CD1c-positive myeloid dendritic cell (primary cell): ENCODE measurements at regions not wholly inside any gene's neighbourhood (a gene's known extent, or its start where the extent isn't known, plus 50 kb on each side); places are given as distances from the start of the nearest gene placed in this dataset.
"Not testable (repeated sequence)": the region's sequence is repeated elsewhere in the genome, so short reads cannot be mapped to it uniquely, and the experiment has no call there.

Experiments
- DNase-seq: peaks from one replicate; pipeline ENCODE4 v3.0.0-alpha.2; 2016; ENCODE audit errors: extremely low spot score

DNA sequence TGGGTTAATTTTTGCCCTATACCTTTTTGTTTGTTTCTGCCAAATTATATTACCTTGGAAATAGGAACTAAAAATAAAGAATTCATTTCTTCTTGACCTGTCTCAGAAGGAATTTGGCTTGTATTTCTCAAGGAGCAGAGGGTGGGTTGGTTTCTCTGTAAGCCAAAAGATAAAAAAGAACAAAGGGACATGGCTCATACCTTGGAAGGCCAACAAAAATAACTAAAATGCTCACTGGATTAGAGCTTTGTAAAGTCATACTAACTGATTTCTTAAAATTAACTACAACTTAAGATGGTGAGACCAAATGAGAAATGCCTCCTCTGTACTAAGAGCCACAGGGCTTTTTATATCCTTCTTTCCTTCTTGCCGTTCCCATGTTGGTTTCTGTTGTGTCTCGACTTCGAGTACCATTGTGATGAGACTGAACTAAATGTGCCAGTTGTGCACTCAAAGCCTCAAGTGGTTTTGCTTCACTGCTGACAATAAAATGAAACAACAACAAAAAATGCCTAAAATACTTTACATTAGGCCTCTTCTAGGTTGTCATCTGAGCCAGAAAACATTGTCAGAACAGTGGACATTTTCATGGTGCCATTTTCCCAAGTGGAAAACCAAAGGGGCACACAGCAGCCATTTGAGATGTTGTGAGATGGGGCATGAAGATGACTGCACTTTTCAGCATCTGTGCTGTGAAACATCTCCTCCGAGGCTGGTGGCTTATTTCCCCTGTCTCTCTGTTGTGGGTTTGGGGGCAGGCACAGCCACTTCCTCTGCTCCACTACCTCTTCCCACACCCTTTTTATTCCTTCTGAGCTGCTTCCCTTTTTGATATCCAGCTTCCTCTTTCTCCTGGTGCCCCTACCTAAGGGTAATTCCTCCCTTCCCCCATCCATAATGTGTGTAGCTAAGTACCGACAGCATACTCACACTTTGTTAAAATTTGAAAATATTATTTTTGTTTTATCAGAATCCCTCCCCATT is 51.8 kb upstream of the AGR3 start:
- peak; percentile 87 for DNase-seq

DNA sequence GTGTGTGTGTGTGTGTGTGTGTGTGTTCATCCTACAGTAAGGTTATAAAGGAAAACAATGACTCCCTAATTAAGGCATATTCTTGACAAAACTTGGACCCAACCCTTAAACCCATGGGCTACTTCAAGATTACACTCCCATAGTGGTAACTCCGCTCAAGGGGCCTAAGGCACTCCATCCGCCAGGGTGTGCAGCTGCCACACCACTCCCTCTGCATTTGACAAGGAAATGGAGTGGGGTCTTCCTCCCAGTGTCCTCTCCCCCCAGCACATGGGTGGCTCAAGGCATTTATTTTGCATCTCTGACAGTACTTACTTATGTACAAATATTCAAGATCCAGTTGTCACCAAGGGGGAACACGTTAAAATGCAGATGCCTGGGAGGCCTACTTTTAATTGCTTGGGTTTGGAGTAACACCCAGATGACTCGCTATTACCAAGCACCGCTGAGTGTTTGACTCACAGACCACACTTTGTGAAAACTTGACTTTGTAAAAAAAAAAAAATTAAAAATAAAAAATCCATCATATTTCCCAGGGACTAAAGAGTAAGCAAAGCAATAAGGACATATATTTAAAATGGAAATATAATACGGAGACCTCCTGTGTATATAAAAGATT is 53.0 kb upstream of the AGR3 start:
- DNase-seq = no peak

DNA sequence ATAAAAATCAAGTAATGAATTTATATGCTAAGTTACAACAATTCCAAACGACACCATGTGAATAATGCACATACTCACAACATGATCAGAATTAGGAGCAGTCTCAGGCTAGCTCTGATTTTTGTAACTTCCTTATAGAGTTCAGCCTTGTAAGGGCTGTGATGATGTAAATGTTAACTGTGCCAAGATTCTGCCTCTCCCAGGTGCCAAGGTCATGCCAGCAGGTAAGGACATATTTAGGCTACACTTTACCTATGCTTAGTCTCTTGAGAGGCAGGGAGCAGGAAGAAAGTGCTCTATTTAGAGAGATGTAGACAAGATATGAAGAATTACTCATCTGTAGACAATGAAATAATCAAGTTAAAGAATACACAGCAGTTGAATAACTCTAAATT is 53.6 kb upstream of the AGR3 start:
- no peak for DNase-seq

DNA sequence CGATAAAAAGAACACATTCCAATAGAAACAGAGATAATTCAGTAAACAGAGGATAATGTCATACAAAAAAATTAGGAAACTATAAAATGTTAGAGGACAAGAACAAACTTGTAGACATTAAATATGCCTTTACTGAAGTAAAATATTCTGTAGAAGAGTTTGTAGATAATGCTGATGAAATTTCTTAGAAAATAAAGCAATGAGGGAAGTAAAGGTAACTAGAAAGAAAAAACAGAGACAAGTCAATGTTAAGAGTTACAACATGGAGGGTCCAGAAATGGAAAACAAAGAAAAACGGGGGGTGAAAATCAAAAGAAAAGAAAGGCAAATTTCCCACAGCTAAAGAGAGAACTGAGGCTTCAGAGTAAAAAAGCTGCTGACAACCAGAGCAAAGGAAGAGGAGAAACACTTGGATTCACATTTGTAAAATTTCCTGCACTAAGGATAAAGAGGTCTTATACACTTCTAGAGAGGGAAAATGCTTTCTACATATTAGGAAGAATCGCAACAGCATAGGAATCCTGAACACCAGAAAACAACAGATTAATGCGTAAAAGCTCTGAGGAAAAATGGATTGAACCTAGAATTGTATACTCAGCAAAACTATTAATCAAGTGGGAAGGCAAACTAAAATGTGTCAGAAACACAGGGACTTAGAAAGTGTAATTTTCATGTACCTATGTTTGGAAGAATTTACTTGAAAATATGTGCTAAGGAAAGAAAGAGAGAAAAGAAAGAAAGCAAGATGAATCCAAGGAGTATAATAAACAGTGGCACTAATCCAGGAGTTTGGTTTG is 55.0 kb upstream of the AGR3 start:
- DNase-seq = no peak

DNA sequence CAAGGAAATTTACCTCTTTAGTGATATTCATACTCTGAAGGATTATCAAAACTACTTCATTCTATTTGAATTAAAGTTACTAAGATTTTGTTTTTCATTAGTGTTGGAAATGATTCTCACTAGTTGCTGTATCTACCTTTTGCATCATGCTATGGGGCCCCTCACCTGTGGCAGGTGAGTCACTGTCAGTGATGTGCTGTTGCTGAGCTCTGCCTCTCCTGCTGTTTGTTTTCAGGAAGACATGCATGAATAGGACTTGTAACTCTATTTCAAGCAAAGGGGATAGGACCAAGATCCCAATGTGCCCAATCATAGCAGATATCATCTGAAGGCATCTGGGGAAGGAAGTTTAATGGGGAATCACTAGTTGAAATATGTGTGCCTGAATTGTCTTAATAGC is 57.4 kb upstream of the AGR3 start:
- no peak for DNase-seq

DNA sequence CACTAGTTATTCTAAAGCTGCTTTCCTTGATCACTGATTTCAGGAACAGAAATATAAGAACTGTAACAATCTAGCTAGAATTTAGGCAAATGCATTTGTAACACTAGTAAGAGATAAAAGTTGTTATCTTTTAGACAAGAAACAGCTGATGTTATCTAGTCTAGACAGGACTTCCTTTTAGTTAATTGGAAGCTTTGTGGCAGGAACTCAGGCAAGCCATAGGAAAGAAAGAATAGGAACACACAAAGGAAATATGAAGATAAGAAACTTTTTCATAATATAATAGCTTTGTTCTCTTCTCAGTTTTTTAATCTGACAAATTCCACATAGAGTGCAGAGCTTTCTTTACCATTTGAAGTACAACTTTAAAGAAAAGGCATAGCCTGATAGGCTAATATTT is 59.0 kb upstream of the AGR3 start:
- no peak for DNase-seq

DNA sequence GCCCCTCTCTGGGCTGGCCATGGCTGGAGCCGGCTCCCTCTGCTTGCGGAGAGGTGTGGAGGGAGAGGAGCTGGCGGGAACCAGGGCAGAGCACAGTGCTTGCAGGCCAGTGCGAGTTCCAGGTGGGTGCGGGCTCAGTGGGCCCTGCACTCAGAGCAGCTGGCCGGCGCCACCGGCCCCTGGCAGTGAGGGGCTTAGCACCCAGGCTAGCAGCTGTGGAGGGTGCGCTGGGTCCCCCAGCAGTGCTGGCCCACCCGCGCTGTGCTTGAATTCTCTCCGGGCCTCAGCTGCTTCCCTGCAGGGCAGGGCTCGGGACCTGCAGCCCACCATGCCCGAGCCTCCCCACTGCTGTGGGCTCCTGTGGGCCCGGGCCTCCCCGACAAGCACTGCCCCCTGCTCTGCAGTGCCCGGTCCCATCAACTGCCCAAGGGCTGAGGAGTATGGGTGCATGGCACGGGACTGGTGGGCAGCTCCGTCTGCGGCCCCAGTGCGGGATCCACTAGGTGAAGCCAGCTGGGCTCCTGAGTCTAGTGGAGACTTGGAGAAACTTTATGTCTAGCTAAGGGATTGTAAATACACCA is 61.2 kb upstream of the AGR3 start:
- DNase-seq = no peak

DNA sequence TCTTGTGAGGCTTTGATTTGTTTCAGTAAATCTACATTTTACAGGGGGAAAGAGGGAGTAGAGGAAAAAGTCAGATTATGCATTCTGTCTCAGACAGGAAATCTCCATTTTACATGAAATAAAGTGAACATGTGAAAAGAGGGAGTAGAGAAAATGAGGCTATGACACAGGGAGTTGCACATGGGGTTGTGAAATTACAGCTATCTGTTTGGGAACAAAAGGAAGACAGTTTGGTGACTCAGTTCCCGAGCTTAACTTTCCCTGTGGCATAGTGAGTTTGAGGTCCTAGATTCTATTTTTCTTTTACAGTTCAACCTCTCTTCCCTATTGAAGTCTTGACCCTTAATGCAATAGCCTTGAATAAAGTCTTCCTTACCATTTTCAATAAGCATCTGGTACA is 63.2 kb upstream of the AGR3 start:
- no peak for DNase-seq

DNA sequence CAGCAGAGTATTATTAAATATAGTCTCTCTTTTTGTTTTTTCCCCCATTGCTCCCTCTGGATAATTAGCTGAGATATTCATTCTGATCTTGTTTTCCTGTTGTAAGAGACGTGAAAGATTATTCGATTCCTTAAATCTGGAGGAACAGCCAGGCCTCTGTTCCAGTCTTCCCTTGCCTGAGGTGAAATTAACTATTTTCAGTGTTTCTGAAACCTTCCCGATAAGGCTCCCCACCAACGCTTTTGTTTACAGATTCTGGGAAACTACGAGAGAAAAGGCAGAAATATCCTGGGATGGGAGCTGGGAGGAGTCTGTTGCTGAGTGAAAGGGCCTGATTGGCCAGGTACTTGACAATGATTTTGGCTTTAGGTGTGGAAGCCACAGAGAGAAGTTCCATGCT is 63.6 kb upstream of the AGR3 start:
- no peak for DNase-seq

DNA sequence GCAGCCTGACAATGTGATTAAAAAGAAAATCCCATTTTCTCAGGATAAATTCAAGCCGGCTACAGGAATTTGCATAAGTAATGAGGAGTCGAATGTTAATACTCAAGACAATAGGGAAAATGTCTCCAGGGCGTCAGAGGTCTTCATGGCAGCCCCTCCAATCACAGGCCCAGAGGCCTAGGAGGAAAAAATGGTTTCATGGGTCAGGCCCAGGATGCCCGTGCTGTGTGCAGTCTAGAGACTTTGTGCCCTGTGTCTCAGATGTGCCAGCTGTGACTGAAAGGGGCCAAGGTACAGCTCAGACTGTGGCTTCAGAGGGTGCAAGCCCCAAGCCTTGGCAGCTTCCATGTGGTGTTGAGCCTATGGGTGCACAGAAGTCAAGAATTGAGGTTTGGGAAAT is 66.3 kb upstream of the AGR3 start:
- DNase-seq = not testable (repeated sequence)

DNA sequence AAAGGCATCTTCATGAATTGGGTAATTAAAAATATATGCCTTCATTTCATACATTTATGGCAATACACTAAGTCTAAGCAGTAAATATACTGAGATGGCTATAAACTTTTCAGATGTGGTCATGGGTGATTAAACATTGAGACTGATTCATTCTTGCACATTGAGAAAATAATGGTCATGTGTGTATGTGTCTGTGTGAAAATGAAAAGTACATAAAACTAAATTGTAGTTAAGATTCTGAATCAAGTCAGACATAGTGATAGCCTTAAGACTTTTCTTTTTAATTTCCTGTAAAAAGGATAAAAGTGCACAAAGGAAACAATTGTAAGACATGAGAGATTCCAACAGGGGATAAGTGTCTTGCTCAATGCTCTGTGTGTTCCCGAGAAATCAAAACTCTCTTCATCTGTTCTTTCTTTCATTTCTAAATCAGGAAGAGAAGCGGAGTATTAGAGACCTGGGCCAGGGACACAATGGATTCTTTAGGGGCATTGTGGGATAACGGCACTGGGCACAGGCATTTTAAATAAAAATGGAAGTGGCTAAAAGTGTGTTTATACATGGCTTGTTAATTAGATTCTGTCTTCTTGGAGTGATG is 69.8 kb upstream of the AGR3 start:
- no peak for DNase-seq

DNA sequence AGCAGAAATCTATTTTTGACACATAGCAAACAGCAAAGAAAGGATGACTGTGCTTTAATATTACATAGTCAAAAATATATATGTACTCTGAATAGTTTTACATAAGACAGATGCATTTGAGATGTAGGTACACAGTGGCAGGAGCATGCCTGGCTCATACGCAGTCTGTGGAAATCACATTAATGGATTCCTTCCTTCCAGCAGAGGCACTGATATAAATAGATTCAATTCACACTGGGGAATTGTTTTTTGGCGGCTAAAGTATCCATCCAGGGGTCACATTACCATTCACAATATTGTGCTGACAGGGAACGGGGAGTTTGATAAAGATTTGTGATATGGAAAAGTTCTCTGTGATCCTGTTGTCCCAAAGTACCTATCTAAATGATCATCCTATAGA is 72.5 kb upstream of the AGR3 start:
- no peak for DNase-seq

DNA sequence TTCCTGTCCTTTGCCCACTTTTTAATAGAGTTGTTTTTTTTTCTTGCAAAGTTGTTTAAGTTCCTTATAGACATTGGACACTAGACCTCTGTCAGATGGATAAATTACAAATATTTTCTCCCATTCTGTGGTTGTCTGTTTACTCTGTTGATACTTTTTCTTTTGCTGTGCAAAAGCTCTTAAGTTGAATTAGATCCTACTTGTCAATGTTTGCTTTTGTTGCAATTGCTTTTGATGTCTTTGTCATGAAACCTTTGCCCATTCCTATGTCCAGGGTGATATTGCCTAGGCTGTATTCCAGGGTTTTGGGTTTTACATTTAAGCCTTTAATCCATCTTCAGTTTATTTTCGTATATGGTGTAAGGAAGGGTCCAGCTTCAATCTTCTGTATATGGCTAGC is 76.9 kb upstream of the AGR3 start:
- DNase-seq = no peak

DNA sequence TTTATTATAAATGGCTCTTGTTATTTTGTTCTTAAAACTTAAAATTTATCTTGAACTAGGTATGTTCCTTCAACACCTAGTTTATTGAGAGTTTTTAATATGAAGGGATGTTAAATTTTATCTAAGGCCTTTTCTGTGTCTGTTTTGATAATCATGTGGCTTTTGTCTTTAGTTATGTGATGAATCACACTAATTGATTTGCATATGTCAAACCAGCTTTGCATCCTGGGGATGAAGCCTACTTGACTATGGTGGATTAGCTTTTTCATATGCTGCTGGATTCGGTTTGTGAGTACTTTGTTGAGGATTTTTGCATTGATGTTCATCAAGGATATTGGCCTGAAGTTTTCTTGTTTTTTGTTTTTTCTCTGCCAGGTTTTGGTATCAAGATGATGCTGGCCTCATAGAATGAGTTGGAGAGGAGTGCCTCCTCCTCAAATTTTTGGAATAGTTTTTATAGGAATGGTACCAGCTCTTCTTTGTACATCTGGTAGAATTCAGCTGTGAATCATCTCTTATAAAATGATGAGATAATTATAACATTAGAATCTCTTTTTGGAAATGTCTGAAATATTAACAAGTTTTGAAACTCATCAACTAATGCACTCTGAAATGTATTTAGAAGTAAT is 78.7 kb upstream of the AGR3 start:
- no peak for DNase-seq

DNA sequence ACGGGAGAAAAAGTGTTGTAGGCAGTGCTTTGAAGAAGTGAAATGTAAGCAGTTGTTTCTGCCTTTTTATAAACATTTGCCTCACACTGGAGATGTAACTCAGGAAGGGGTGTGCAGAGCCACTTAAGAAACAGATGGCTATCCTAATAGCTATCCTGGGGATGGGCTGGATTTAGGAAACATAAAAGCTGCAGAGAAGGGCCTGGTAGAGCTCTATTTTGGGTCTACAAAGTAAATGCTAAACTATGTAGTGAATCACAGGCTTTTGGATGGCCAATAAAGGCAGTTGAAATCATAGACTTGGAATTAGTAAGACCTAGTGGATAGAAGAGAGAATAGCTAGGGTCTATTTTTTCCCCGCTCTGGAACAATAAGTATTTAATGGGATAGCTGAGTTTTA is 79.9 kb upstream of the AGR3 start:
- no peak for DNase-seq

DNA sequence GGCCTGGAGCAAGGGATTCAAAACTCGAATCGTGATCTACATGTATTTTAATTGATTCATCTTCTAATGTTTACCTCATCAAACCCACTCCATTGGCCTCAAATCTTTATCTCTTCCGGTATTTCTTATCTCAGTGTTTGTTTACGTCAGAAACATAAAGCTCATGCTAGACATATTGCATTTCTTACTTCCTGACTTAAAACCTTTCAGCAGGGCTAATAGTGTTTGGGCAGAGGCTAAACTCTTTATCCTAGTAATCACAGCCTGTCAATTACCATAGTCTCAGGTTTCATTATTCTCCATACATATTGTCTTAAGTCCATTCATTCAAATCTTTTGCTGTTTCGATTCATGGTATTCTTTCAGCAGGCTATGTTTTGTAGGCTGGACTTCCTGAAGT is 81.3 kb upstream of the AGR3 start:
- no peak for DNase-seq

DNA sequence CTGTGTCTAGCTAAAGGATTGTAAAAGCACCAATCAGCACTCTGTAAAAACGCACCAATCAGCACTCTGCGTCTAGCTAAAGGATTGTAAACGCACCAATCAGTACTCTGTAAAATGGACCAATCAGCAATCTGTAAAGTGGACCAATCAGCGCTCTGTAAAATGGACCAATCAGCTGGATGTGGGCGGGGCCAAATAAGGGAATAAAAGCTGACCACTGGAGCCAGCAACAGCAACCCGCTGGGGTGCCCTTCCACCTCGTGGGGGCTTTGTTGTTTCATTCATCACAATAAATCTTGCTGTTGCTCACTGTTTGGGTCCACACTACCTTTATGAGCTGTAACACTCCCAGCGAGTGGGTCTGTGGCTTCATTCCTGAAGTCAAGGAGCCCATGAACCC is 83.9 kb upstream of the AGR3 start:
- DNase-seq = not testable (repeated sequence)

DNA sequence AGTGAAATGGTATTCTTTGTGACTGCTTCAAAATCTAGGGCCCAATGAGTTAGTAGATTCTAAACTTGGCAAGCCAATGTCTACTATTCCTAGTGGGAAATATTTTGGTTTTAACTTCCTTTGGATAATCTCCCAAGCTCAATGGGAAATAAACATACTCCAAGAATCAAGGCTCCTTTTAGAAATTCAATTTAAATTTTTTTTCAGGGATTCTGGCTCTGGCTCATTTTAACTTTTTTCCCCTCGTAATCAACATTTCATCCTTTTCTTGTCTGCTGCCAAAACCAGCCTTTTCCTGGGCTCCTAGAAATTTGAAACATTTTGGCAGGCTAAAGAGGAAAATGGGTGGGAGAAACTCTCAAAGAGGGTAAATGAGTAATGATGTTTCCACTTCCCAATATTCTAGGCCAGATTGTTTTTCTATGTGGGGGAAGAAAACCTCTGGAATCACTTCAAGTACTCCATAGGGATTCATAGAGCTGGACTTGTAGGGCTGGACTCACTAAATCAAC is 85.6 kb upstream of the AGR3 start:
- DNase-seq = no peak

DNA sequence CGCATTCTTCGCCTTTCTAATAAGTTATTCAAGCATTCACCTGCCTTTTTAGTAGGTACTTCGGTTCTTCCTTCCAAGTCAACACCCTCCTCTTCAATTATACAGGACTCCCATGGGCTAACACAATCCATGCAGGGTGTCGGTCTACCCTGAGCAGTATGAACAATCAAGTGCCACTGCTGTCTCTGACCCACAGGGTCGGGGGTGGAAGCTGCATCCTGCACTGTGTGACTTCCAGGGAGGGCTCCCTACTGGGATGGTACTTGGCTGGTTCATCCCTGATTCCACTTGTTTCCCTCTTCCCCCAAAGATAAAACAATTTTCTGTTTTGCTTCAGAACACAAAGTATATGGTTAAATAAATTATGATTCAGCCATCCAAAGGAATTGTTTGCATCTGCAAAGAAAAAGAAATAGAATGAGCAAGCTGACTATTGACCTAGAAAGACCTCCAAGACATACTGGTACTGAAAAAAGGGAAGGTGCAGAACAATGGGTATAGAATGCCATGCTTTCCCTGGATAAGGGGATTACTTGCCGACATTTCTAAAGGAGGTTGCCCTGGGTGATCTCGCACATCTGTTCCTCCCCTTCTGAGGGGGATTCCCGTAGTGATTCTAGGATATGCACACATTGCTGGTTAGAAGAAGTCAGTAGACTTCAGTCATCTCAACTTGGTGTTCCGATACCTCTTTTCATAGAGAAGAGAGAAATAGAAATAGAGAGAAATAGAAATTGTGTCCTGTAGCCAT is 89.1 kb upstream of the AGR3 start:
- no peak for DNase-seq

DNA sequence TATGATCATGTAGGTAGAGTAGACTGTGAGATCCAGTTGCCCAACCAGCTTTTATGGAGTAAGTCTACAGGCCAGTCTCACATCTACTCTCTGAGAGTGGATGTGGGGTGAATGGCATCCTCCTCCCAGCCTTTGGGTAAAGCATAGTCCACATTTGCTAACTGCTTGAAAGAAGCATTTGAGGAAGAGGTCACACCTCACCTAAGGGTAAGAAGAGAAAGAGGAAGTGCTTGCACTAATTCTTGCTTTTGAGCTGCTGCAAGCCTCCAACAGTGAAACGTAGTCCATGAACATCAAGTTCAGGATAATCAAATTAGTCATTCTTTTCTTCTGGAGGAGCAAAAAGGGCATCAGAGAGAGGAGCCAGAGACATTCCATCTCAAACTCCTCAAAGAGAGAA is 93.9 kb upstream of the AGR3 start:
- DNase-seq = peak; percentile 42
